ENCODE measurements at regions not wholly inside any gene's neighbourhood (a gene's known extent, or its start where the extent isn't known, plus 50 kb on each side); places are given as distances from the start of the nearest gene placed in this dataset.

DNA sequence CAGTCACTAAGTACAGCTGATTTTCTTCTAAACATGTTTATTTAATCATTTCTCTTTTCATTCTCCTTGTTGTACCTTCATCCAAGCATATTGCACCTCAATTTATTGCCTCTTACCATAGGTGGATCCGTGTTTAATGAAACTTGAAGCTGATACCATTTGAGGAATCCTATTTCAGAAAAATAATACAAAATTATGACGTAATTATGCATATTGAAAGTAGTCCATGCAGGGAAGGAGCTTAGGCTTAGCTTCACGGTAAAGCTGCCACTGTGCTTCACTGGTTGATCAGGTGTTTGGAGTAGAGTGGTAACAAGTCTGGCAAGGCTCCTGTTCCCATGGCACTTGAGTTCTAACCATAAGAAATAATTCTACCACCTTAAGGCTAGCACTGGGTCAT is 61.0 kb upstream of the CLEC14A start:
- no peak overlapping the region for H3K4me3 ChIP-seq (ENCODE audit: insufficient read length, low read depth)
- no peaks in the 10 kb centered on the region for H3K4me1 ChIP-seq (ENCODE audit: insufficient read depth, insufficient read length)
- TF ChIP-seq YY1 (IDR thresholded peaks at IDR 0.05; ENCODE audit: insufficient read depth, insufficient read length) (no peak), SUZ12 (IDR thresholded peaks at IDR 0.05; ENCODE audit: extremely low read depth, insufficient read depth, insufficient read length) (no peak), ZNF274 (IDR thresholded peaks at IDR 0.05; ENCODE audit: low read depth, low read length) (no peak)
- DNase-seq (ENCODE audit: low read depth, low spot score), result no peak
- peaks cover 13% of the 10 kb centered on the region; the same call in 1 of the 2 replicates for H3K9me3 ChIP-seq (ENCODE audit: insufficient read depth, low read length)
- H3K36me3 ChIP-seq (ENCODE audit: insufficient read depth, insufficient read length, low read length), result no peaks in the 10 kb centered on the region
- no peaks in the 10 kb centered on the region for H3K27me3 ChIP-seq (ENCODE audit: insufficient read depth, insufficient read length)
- no peak overlapping the region for H3K9ac ChIP-seq (ENCODE audit: insufficient read length, low read depth)

GRCh38 chr14:38311655-38312054 is 55.8 kb upstream of the CLEC14A start:
- Histone ChIP-seq H3K27me3 (ENCODE audit: insufficient read depth, insufficient read length) (no peaks in the 10 kb centered on the region), H3K36me3 (ENCODE audit: insufficient read depth, insufficient read length, low read length) (no peaks in the 10 kb centered on the region), H3K9me3 (ENCODE audit: insufficient read depth, low read length) (no peaks in the 10 kb centered on the region), H3K4me3 (ENCODE audit: insufficient read length, low read depth) (no peak overlapping the region), H3K9ac (ENCODE audit: insufficient read length, low read depth) (no peak overlapping the region), H3K4me1 (ENCODE audit: insufficient read depth, insufficient read length) (no peaks in the 10 kb centered on the region)
- TF ChIP-seq ZNF274 (IDR thresholded peaks at IDR 0.05; ENCODE audit: low read depth, low read length) (no peak), YY1 (IDR thresholded peaks at IDR 0.05; ENCODE audit: insufficient read depth, insufficient read length) (no peak), SUZ12 (IDR thresholded peaks at IDR 0.05; ENCODE audit: extremely low read depth, insufficient read depth, insufficient read length) (no peak)
- no peak for DNase-seq (ENCODE audit: low read depth, low spot score)

DNA sequence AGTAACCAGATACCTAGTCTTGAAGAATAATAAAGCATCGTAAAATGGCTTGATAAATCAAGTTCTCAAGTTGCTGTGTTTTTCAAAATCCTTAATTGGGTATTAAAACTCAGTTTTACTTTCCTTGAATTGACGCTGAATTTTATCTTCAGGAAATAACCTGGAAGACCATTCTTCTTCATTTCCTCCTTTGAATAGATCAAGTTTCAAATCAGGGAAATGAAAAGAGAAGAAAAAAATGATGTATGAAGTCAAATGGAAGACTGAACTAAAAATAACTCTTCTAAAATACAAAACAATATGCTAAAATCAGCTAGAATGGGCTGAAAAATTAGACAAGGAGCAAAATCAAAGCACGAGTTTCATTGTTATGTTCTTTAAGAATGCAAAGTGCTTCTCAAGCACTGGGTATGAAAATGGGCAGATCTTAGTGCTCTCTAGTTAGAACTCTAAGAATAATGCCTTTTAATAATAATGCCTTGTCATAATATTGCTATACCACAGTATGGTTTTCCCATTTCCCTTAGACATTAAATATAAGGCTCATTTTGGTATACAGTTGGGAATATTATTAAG is 54.6 kb upstream of the CLEC14A start:
- Histone ChIP-seq H3K4me1 (ENCODE audit: insufficient read depth, insufficient read length) (no peaks in the 10 kb centered on the region), H3K9ac (ENCODE audit: insufficient read length, low read depth) (no peak overlapping the region), H3K4me3 (ENCODE audit: insufficient read length, low read depth) (no peak overlapping the region), H3K9me3 (ENCODE audit: insufficient read depth, low read length) (no peaks in the 10 kb centered on the region), H3K27me3 (ENCODE audit: insufficient read depth, insufficient read length) (no peaks in the 10 kb centered on the region), H3K36me3 (ENCODE audit: insufficient read depth, insufficient read length, low read length) (no peaks in the 10 kb centered on the region)
- TF ChIP-seq YY1 (IDR thresholded peaks at IDR 0.05; ENCODE audit: insufficient read depth, insufficient read length) (no peak), ZNF274 (IDR thresholded peaks at IDR 0.05; ENCODE audit: low read depth, low read length) (no peak), SUZ12 (IDR thresholded peaks at IDR 0.05; ENCODE audit: extremely low read depth, insufficient read depth, insufficient read length) (no peak)
- DNase-seq (ENCODE audit: low read depth, low spot score), result no peak

DNA sequence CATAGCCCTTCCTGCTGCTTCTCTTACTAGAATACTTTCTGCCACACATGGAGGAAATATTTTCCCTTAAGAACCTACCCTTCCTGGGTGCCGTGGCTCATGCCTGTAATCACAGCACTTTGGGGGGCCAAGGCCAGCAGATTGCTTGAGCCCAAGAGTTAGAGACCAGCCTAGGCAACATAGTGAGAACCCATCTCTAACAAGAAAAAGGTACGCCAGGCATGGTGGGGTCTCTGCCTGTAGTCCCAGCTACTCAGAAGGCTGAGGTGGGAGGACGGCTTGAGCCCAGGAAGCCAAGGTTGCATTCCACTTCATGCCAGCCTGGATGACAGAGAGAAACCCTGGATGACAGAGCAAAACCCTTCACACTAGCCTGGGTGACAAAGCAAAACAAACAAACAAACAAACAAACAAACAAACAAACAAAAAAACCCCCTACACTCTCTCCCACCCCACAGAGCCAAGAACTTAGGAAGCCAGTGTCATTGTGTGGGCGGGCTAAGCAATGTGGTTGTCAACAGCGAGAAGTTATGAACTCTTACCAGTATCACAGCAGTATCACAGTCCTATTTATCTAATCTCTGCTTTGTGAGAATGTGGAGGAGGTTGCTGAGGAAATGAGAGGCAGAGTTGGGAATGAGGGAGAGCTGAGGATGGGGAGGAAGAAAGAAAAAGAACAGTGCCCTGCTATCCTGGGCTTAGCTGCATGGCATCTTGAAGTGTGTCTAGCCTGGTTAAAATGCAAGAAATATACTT is 53.8 kb upstream of the CLEC14A start:
- no peak for TF ChIP-seq YY1 (IDR thresholded peaks at IDR 0.05; ENCODE audit: insufficient read depth, insufficient read length)
- TF ChIP-seq SUZ12 (IDR thresholded peaks at IDR 0.05; ENCODE audit: extremely low read depth, insufficient read depth, insufficient read length), result no peak
- no peak for TF ChIP-seq ZNF274 (IDR thresholded peaks at IDR 0.05; ENCODE audit: low read depth, low read length)
- Histone ChIP-seq H3K4me3 (ENCODE audit: insufficient read length, low read depth) (no peak overlapping the region), H3K9ac (ENCODE audit: insufficient read length, low read depth) (no peak overlapping the region), H3K4me1 (ENCODE audit: insufficient read depth, insufficient read length) (no peaks in the 10 kb centered on the region), H3K9me3 (ENCODE audit: insufficient read depth, low read length) (no peaks in the 10 kb centered on the region), H3K36me3 (ENCODE audit: insufficient read depth, insufficient read length, low read length) (no peaks in the 10 kb centered on the region), H3K27me3 (ENCODE audit: insufficient read depth, insufficient read length) (no peaks in the 10 kb centered on the region)
- DNase-seq (ENCODE audit: low read depth, low spot score), result no peak
